HG03521 (cell line): ENCODE measurements at regions not wholly inside any gene's neighbourhood (a gene's known extent, or its start where the extent isn't known, plus 50 kb on each side); places are given as distances from the start of the nearest gene placed in this dataset.

ENCODE experiments used
- ATAC-seq: cut with Tn5 transposase; IDR thresholded peaks from one replicate; pipeline ENCODE4 v1.9.1; 2021; ENCODE audit warnings: mild to moderate bottlenecking, moderate library complexity; ENCODE audit not compliant: unreplicated experiment

DNA sequence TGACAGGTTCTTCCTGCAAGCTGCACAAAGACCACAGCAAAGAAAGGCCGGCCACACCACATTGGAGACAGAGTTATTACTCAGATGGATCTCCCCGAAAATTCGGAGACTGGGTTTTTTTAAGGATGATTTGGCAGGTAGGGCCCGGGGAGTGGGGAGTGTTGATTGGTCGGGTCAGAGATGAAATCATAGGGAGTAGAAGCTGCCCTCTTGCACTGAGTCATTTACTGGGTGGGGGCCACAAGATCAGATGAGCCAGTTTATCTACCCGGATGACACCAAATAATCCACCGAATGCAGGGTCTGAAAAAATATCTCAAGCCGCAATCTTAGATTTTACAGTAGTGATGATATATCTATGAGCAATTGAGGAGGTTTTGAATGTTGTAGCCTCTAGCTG, 401.8 kb upstream of the FAT3 start:
- ATAC-seq, result no peak

GRCh38 chr11:91820709-91821108, 403.9 kb upstream of the FAT3 start:
- no peak for ATAC-seq

DNA sequence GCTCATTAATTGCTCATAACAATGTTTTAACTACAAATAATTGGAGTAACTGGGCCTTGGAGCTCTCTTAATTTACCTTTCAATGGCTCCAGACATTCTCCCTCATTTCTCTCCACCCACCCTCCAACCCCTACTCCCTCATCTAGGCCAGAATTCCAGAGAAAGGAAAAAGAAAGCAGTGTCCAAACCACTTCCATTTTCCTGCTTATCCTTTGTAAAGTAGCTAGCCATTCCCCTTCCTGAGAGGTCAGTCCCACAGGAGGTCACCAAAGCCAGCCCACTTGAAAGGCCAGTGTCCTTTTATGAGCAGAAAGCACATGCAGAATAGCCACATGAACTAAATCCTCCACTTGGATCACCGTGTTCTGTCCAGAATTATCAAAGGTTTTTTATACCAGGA, 404.8 kb upstream of the FAT3 start:
- ATAC-seq, result no peak

- ATAC-seq, result no peak
Measured at GRCh38 chr11:91819195-91819594, 405.4 kb upstream of the FAT3 start.

DNA sequence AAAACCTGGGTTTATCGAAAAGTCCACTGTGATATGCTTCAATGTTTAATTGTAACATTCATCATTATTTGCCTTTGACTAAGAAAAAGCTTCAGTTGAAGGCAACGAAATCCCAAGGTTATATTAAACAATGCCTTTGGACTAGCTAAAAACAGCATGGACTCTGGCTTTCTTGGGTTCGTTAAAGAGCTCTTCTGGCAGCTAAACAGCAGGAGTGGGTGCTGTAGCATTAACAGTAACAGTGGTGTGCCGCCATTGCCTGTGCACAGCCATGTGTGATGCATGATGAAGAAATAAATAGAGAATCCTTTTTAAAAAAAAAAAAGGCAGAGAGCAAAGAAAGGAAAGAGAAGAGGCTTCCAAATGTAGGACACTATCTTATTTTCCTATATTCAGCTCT, 406.6 kb upstream of the FAT3 start:
- no peak for ATAC-seq

GRCh38 chr11:91813263-91813662, 411.4 kb upstream of the FAT3 start:
- ATAC-seq, result no peak

DNA sequence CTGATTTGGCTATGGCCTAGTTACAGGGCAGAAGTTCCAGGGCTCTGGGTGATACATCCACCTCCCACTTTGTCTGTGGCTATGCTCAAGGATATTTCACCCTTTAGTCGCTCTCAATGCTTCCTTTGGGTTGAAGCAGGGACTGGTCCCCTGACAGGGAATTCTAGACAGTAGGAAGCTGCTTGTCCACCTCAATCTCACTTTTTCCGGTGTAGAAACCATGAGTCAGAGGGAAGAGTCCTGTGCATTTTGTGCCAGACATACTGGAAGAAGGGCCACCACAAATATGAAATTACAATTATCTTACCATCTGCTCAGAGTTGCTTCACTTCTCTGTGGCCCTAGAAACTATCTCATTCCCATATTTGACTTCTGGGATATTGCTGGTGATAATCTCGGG, 413.7 kb upstream of the FAT3 start:
- ATAC-seq, result no peak

DNA sequence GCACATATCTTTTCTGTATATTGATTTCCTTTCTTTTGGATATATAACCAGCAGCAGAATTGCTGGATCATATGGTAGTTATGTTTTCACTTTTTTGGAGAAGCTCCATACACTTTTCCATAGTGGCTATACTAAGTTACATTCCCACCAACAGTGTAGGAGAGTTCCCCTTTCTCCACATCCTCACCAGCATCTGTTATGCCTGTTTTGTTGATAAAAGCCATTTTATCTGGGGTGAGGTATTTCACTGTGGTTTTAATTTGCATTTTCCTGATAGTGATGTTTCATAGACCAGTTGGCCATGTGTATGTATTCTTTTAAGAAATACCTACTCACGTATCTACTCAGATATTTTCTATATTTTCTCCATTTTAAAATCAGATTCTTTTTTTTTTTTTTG, 419.3 kb upstream of the FAT3 start:
- ATAC-seq, result no peak

DNA sequence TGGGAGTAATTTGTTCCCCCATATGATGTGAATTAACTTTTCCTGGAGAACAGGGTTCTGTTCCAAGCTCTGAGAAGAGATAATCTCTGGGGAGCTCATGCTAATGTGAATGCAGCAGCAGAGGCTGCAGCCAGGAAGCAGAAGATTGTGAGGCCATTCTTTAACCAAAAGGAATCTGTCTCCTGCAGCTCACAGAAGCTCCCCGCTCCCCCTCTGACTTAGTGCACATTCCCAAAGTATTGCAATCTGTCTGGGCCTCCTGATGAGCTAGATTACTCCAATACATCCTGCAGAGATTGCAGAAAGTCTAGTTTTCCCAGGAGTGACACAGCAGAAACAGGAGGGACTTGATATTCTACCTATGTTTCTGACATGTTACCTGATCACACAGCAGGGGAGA, 420.6 kb upstream of the FAT3 start:
- ATAC-seq, result no peak

DNA sequence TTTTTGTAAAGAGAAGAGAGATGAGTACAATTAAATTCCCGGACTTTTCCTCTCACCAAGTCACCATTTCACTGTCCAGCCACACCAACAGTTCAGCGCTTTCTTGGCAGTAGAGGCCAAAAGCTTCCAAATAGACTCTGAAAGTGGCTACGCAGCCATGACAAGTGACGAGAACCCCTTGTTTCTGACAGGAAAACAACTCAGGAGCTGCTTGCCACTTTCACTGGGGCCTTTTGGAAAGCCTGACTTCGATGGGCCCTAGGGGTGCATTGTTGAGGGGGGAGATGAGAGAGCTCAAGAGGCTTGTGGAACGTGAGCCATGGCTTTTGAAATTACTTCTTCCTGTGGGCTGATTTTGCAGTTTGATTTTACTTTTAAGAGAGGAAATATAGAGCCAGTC, 422.1 kb upstream of the FAT3 start:
- ATAC-seq, result no peak

GRCh38 chr11:91800208-91800914, 424.3 kb upstream of the FAT3 start:
- no peak for ATAC-seq

DNA sequence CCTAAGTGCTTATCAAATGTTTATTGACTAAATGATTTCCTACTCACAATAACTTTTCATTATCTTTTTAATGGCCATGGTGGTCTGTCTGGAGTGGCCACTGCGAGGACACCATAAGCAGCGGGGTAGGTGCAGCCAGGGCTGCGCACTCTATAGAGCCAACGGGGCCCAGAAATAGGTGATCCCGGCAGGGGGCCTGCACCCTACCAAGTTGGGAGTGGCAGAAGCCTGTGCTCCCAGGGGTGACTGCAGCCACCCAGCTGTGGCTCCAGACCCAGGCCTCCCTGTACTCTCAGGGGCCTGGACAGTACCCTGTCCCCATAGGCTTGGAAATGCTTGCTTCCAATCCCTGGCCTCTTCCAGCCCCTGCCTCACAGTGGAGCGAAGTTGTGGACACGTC, 426.4 kb upstream of the FAT3 start:
- no peak for ATAC-seq

DNA sequence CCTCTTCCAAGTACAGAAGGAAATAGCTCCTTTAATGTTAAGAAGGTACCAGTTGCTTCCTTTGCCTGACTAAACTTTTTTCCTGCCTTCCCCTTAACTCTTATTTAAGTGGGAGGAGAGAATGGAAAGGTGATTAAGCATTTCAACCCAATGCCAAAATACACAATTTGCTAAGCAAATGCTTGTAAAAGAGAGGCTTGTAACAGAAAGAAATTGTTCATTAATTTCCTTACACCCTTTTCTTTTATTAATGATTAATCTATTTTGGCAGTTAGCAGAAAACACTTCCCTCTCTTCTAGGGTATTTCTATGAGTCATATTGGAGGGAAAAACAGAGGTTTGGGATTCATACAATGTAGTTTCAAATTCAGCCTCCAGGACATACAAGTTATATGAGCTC, 427.6 kb upstream of the FAT3 start:
- no peak for ATAC-seq

GRCh38 chr11:91795139-91795887, 429.3 kb upstream of the FAT3 start:
- no peak for ATAC-seq

DNA sequence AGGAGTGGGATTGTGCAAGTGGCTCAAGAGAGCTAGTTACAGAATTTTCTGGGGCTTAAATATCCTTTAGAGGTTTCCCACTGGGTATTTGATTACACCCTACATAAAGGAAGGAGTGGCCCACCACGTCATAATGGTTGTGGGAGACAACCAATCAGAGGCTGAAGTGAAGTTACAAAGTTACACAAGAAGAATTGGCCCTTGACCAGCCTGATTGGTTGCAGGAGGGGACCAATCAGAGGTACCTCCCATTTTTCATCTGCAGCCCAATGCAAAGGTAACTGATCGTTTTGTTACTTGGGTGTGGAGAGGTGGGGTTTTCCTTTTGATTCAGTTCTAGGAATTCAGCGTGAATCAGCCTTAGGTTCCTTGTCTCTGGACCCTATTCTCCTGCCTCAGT, 430.5 kb upstream of the FAT3 start:
- no peak for ATAC-seq

DNA sequence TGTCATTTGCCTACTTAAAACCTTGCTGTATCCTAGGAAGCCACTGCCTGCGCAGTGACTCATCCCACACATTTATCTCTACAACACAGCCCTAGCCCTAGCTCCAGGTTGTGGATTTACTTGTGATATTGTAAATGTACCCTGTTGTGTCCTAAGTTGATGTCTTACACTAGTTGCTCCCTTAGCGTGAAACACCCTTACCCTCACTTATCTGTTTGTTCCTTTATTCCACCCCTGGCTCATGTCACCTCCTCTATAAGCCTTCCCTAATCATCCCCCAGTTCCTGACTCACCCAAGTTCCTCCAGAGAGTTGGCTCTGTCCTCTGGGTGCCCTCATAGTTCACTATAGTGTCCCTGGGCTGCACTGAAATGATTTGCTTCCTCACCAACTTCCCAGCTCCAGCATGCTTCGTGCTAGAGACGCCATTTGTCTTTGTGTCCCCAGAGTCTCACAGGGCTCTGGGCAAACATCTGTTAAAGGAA, 431.8 kb upstream of the FAT3 start:
- no peak for ATAC-seq

- ATAC-seq, result no peak
Measured at GRCh38 chr11:91791171-91791468, 433.5 kb upstream of the FAT3 start.

DNA sequence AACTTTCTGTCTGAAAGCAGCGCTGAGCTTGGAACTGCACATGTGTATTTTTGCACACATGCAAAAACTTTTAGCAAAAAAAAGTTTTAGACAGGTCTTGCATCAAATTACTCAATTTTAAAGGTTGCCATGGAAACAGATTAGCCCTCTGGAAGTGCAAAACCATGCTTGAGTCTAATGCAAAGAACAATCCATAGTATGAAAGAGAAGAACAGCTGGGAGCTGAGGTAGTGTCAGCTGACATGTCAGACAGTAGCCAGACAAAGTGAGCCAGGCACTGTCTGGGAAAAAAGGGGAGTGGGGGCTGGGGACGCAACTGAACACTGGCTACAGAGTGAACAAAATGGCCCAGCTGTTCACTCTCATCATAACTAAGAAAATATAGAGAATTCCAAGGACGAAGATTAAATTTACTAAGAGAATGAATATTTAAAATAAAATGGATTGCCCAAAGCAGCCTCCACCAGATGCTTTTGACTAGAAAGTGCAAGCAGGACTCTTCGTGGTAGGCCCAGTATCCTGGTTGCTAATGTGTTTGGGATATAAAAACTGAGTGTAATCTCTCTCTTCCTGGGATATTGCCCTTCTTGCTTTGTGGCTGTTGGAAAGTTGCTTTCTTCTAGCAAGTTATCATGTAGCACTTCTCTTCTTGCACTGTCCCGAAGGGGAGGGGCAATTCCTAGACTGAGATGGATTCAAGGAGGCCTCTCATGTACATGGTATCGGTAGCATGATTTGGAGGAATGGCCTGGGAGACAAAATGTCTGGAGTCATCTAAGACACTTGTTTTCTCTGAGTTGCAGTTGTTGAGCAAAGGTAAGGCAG, 434.1 kb upstream of the FAT3 start:
- no peak for ATAC-seq

GRCh38 chr11:91788764-91789163, 435.9 kb upstream of the FAT3 start:
- no peak for ATAC-seq

- ATAC-seq, result no peak
Measured at GRCh38 chr11:91786097-91786496, 438.5 kb upstream of the FAT3 start.

- no peak for ATAC-seq
Measured at GRCh38 chr11:91783173-91783572, 441.4 kb upstream of the FAT3 start.

DNA sequence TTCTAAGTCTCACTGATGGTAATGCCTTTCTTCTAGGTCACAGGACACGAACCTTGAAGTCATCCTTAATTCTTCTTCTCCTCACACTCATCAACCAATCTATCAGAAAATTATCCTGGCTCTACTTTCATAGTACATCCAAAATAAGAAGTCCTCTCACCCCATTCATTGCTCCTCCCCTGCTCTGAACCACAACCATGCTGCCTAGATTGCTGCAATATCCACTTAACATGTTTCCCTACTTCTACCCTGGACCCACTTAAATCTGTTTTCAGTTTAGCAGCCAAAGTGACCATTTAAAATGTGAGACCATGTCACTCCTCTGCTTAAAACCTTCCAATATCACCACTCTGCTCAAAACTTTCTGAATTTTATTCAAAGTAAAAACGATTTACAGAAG, 445.9 kb upstream of the FAT3 start:
- ATAC-seq, result no peak
